Activated naive CD4-positive, alpha-beta T cell treated with anti-CD3 and anti-CD28 coated beads, Interleukin-2, amount 50 U/mL, for 24 hours (primary cell): ENCODE measurements at regions not wholly inside any gene's neighbourhood (a gene's known extent, or its start where the extent isn't known, plus 50 kb on each side); places are given as distances from the start of the nearest gene placed in this dataset.
"Not testable (repeated sequence)": the region's sequence is repeated elsewhere in the genome, so short reads cannot be mapped to it uniquely, and the experiment has no call there.

Experiments used
- H3K27ac Mint-ChIP-seq: one replicate; pipeline ENCODE4 v1.8.0; 2021; ENCODE audit warnings: mild to moderate bottlenecking, mixed read lengths
- H3K27me3 Mint-ChIP-seq: one replicate; pipeline ENCODE4 v1.8.0; 2021; ENCODE audit warnings: mixed read lengths
- H3K36me3 Mint-ChIP-seq: one replicate; pipeline ENCODE4 v1.8.0; 2021; ENCODE audit warnings: mixed read lengths
- H3K4me1 Mint-ChIP-seq: one replicate; pipeline ENCODE4 v1.8.0; 2021; ENCODE audit warnings: mixed read lengths
- H3K4me3 Mint-ChIP-seq: one replicate; pipeline ENCODE4 v1.8.0; 2021; ENCODE audit warnings: mild to moderate bottlenecking, mixed read lengths
- H3K9me3 Mint-ChIP-seq: one replicate; pipeline ENCODE4 v1.8.0; 2021; ENCODE audit warnings: mixed read lengths

DNA sequence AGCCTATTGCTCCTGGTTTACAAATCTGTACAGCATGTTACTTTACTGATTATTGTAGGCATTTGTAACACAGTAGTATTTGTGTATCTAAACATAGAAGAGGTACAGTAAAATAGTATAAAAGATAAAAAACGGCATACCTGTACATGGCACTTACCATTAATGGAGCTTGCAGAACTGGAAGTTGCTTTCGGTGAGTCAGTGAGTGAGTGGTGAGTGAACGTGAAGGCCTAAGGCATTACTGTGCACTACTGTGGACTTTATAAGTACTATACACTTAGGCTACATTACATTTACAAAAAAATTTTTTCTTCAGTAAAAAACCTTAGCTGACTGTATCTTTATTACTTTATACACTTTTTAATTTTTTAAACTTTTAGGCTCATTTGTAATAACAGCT lies 90.9 kb downstream of the RAP2B start:
- H3K27me3 Mint-ChIP-seq = no peaks in the 10 kb centered on the region
- no peak overlapping the region for H3K27ac Mint-ChIP-seq
- no peaks in the 10 kb centered on the region for H3K36me3 Mint-ChIP-seq
- H3K9me3 Mint-ChIP-seq = no peaks in the 10 kb centered on the region
- no peak overlapping the region for H3K4me3 Mint-ChIP-seq
- peaks cover 57% of the 10 kb centered on the region for H3K4me1 Mint-ChIP-seq

DNA sequence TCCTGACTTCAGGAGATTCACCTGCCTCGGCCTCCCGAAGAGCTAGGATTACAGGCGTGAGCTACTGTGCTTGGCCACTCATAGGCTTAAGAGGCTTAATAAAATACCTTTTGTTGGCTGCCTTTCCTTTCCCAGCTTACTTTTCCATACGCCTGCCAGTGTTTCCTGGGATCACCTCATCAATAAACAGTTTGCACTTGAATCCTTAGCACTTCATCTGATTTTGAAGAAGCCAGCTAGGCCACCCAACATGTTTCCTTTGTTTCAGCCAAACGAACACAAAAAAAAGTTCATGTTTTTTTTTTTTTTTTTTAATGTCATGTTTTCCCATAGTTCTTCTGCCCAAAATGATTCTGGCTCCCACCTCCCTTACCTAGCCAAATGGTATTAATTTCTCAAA lies 92.3 kb downstream of the RAP2B start:
- no peaks in the 10 kb centered on the region for H3K9me3 Mint-ChIP-seq
- H3K27me3 Mint-ChIP-seq = no peaks in the 10 kb centered on the region
- H3K27ac Mint-ChIP-seq = no peak overlapping the region
- no peak overlapping the region for H3K4me3 Mint-ChIP-seq
- H3K36me3 Mint-ChIP-seq = no peaks in the 10 kb centered on the region
- peaks cover 51% of the 10 kb centered on the region for H3K4me1 Mint-ChIP-seq

DNA sequence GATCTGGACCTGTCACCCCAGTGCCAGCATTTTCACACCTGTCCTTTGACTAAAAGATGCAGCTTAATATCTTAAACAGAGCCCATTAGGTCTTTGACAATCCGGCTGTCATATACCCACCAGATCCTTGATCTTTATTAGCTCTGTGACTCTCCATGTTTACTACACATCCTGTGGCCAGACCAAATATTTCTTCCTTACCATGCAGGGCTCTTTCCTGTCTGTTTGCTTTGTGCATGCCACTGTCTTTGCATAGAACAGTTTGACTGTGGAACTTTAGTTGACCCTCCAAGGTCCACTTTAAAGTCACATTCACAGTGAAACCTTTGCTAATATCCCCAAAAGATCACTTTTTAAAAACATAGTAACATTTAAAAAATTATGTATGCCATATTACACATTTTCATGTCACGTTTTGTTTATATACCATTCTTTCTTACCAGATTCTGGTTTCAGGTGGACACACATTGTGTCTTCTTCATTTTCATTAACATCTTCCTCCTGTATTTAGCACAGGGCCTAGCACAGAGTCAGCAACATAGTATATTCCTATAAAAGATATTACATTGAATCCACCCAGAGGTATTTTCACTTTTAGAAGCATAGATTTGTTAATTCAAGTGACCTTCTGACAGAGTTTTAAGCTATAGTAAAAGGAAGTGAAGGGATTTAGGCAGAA lies 95.8 kb downstream of the RAP2B start:
- Mint-ChIP-seq H3K27me3 (no peaks in the 10 kb centered on the region), H3K4me1 (peaks cover 37% of the 10 kb centered on the region), H3K4me3 (no peak overlapping the region), H3K27ac (no peak overlapping the region), H3K36me3 (no peaks in the 10 kb centered on the region), H3K9me3 (no peaks in the 10 kb centered on the region)

DNA sequence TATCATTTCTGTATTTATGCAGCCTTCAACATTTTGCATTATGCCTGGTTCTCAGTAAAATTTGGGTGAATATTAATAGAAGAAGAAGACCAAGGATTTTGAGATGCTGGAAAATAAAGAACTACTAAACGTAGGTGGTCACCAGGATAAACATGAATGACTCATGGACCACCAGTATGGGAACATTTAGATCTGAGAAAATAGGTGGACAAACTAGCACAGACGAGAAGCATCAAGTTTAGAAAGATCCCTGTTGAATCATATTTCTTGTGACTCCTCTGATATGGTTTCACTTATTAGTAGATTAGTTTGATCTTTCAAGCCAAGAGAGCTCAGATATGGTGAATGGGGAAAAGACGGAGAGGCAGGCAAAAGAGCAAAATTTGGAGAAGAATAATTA lies 97.9 kb downstream of the RAP2B start:
- Mint-ChIP-seq H3K4me1 (peaks cover 41% of the 10 kb centered on the region), H3K4me3 (no peak overlapping the region), H3K27ac (no peak overlapping the region), H3K27me3 (no peaks in the 10 kb centered on the region), H3K9me3 (peaks cover 5% of the 10 kb centered on the region), H3K36me3 (no peaks in the 10 kb centered on the region)

DNA sequence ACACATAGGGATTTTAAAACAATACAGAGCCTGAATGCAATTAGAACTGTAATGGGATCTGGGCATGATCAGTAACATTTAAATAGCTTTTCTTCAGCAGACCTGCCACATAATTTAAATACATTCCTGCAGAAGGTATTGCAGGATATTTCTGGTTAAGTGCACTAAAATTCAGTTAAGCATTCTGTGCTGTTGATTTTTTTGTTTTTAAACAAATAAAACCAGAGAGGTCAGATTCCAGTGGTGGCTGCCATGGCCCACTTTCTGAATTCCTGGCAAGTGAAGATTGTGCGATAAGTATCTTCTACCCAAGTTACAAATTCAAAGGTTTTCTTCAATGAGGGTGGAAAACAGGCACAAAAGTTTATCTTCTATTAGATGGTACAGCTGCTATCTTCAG lies 98.7 kb downstream of the RAP2B start:
- Mint-ChIP-seq H3K4me1 (peaks cover 41% of the 10 kb centered on the region), H3K36me3 (no peaks in the 10 kb centered on the region), H3K27me3 (no peaks in the 10 kb centered on the region), H3K9me3 (peaks cover 5% of the 10 kb centered on the region), H3K27ac (no peak overlapping the region), H3K4me3 (no peak overlapping the region)

DNA sequence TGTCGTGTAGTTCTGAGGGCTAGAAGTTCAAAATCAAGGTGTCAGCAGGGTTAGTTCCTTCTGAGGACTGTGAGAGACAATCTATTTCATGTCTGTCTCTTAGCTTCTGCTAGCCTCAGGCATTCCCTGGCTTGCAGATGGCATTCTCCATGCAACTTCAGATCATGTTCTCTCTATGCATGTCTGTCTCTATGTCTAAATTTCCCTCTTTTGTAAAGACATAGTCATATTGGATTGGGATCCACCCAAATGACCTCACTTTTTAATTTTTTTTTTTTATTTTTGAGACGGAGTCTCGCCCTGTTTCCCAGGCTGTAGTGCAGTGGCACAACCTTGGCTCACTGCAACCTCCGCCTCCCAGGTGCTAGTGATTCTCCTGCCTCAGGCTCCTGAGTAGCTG lies 104.6 kb downstream of the RAP2B start:
- Mint-ChIP-seq H3K36me3 (no peaks in the 10 kb centered on the region), H3K27me3 (no peaks in the 10 kb centered on the region), H3K4me3 (no peak overlapping the region), H3K27ac (no peak overlapping the region), H3K9me3 (peaks cover 5% of the 10 kb centered on the region), H3K4me1 (peaks cover 18% of the 10 kb centered on the region)

DNA sequence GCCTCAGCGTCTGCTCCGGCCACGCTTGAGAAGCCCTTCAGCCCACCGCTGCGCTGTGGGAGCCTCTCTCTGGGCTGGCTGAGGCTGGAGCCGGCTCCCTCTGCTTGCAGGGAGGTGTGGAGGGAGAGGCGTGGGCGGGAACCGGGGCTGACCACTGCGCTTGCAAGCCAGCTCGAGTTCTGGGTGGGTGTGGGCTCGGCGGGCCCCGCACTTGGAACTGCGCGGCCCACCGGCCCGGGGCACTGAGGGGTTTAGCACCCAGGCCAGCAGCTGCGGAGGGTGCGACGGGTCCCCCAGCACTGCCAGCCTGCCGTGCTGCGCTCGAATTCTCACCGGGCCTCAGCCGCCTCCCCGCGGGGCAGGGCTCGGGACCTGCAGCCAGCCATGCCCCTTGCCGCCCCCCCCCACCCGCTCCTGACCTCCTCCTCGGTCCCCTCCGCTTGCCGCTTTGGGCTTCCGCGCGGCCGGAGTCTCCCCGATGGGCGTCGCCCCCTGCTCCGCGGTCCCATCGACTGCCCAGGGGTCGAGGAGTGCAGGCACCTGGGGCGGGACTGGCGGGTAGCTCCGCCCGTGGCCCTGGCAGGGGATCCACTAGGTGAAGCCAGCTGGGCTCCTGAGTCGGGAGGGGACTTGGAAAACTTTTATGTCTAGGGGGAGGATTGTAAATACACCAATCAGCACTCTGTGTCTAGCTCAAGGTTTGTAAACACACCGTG lies 106.7 kb downstream of the RAP2B start:
- Mint-ChIP-seq H3K27me3 (no peaks in the 10 kb centered on the region), H3K27ac (no peak overlapping the region), H3K4me1 (peaks cover 31% of the 10 kb centered on the region), H3K36me3 (no peaks in the 10 kb centered on the region), H3K9me3 (peaks cover 5% of the 10 kb centered on the region), H3K4me3 (no peak overlapping the region)

DNA sequence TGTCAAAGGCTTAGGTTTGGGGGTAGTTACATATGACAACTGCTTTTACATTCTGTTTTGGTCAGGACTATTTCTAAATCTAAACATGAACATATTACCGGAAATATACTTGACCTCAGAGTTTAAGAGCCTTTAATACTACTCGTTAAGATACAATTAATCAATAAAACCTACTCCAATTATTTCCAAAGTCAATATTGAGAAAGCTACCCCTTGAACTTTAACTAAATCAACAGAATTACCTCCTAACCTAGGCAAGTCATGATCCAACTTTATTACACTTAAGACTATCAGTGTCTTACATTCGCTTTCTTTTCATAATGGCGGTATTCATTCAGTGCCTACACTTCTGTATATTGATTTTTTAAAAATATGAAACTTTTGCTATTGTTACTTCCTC lies 107.7 kb downstream of the RAP2B start:
- Mint-ChIP-seq H3K9me3 (no peaks in the 10 kb centered on the region), H3K27ac (no peak overlapping the region), H3K36me3 (no peaks in the 10 kb centered on the region), H3K4me1 (peaks cover 31% of the 10 kb centered on the region), H3K4me3 (no peak overlapping the region), H3K27me3 (no peaks in the 10 kb centered on the region)

DNA sequence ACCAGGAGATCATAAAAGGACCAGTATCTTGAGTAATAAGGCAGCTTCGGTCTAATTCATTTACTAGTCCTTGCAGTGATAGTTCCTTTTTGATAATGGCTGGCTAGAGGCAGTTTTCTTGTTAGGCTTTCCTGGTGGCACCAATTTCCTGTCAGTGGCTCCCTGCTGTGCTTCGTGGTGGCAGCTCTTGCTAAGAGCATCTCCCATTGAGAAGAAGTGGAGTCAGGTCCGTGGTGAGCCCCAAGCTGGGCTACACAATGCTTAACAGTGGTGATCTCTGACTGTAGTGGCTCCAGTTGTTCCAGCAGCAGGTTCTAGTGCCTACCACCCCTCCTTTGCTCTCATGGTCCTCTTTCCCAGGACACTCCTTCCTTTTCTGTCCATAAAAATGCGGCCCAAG lies 111.2 kb downstream of the RAP2B start:
- Mint-ChIP-seq H3K4me3 (no peak overlapping the region), H3K36me3 (no peaks in the 10 kb centered on the region), H3K9me3 (no peaks in the 10 kb centered on the region), H3K27ac (no peak overlapping the region), H3K4me1 (peaks cover 31% of the 10 kb centered on the region), H3K27me3 (no peaks in the 10 kb centered on the region)

DNA sequence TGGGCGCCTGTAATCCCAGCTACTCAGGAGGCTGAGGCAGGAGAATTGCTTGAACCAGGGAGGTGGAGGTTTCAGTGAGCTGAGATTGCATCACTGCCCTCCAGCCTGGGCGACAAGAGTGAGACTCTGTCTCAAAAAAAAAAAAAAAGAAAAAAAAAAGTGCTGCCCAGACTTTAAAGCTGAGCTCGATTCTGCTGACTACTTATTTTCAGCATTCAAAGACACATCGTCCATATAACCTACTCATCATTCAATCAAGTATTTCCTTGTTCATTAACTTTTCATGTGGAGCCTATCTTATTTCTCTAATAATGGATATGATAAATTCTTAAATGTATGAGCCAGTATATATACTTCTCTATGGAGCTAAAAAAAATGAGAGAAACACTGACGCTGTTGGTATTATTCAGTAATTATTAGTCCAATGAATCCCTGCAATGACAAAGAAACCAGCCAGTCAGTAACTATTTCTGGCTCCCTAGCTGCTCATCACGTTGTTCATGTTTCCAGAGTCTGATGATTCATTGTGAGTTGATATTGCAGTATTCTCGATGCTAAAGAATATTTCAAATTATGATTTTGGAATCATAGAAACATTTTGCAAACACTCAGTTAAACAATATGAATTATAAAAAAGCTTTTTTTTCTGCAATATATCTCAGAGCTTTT lies 111.9 kb downstream of the RAP2B start:
- Mint-ChIP-seq H3K27ac (no peak overlapping the region), H3K9me3 (no peaks in the 10 kb centered on the region), H3K27me3 (no peaks in the 10 kb centered on the region), H3K36me3 (no peaks in the 10 kb centered on the region), H3K4me1 (peaks cover 31% of the 10 kb centered on the region), H3K4me3 (no peak overlapping the region)

DNA sequence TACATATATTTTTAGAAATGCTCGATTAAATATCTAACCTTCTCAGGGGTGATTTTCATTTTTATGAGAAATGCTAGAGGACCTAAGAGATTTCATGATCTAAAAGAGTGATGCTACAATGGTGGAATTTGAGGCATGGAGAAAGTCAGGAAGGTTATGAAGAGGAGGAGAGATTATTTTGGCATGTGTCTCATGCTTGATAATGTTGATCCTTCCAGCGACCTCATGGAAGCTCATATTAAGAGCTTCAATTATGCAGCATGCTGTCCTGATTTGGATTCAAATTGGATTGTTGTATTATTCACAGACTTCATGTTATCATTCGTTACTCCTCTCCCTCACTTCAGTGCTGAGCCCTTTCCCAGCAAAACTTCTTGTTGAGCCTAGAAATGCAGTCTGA lies 112.5 kb downstream of the RAP2B start:
- Mint-ChIP-seq H3K27ac (no peak overlapping the region), H3K9me3 (no peaks in the 10 kb centered on the region), H3K4me1 (peaks cover 31% of the 10 kb centered on the region), H3K36me3 (no peaks in the 10 kb centered on the region), H3K27me3 (no peaks in the 10 kb centered on the region), H3K4me3 (no peak overlapping the region)

DNA sequence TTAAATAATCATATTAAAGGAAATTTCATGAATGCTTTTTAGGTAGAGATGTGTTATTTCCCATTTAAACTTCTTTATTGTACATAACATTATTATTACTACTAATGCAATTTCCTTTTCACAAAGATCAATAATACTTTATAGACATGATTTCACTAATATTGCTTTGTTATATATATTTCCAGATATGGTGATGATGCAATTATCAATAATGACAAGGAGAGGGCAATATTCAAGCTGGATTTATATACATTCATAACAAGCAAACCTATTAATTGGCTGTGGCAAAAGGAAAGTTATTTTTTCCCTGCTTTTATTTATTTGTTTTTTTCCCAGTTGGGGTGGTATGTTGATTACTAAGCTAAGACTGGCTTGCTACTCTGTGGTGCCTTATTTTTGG lies 113.5 kb downstream of the RAP2B start:
- H3K27ac Mint-ChIP-seq = peak overlapping the region; percentile 33

DNA sequence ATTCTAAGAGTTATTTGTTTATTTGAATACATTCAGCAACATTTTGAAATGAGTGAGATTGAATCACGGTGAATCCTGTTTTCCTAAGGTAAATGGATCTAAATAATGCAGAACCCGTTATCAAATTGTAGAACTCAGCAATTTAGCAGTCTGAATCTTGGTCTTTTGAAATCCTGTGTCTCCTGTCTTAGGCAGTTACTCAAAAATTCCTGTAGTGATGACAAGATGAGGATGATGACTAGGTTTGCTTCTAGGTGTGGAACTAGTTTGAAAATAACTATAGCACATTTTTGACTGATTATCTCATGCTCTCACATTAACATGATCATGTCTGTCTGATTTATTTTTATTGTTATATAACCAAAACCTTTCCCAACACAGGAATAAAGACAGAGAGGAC lies 115.0 kb downstream of the RAP2B start:
- Mint-ChIP-seq H3K9me3 (no peaks in the 10 kb centered on the region), H3K4me3 (no peak overlapping the region), H3K36me3 (no peaks in the 10 kb centered on the region), H3K27me3 (no peaks in the 10 kb centered on the region), H3K4me1 (peaks cover 16% of the 10 kb centered on the region), H3K27ac (no peak overlapping the region)

More for the DNA sequence above, 113.5 kb downstream of the RAP2B start:
- no peaks in the 10 kb centered on the region for H3K9me3 Mint-ChIP-seq
- peaks cover 27% of the 10 kb centered on the region for H3K4me1 Mint-ChIP-seq
- no peaks in the 10 kb centered on the region for H3K36me3 Mint-ChIP-seq
- no peaks in the 10 kb centered on the region for H3K27me3 Mint-ChIP-seq
- no peak overlapping the region for H3K4me3 Mint-ChIP-seq

DNA sequence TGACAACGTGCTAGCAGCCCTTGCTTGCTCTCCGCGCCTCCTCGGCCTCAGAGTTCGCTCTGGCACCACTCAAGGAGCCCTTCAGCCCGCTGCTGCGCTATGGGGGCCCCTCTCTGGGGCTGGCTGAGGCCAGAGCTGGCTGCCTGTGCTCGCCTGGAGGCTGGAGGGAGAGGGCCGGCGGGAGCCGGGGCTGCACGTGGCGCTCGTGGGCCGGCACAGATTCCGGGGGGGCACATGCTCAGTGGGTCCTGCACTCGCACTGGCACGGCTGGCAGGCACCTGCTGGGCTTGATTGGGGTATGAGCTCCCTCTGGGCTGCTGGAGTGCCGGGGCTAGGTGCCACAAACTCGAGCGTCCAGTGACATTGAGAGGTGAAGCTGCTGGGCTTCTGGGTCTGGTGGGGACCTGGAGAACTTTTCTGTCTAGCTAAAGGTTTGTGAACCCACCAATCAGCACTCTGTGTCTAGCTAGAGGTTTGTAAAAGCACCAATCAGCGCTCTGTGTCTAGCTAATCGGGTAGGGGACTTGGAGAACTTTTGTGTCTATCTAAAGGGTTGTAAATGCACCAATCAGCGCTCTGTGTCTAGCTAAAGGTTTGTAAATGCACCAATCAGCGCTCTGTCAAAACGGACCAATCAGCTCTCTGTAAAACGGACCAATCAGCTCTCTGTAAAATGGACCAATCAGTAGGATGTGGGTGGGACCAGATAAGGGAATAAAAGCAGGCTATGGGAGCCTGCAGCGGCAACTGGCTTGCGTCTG lies 119.4 kb downstream of the RAP2B start:
- H3K4me3 Mint-ChIP-seq, H3K27me3 Mint-ChIP-seq: not testable (repeated sequence)
- peaks cover 26% of the 10 kb centered on the region for H3K4me1 Mint-ChIP-seq

DNA sequence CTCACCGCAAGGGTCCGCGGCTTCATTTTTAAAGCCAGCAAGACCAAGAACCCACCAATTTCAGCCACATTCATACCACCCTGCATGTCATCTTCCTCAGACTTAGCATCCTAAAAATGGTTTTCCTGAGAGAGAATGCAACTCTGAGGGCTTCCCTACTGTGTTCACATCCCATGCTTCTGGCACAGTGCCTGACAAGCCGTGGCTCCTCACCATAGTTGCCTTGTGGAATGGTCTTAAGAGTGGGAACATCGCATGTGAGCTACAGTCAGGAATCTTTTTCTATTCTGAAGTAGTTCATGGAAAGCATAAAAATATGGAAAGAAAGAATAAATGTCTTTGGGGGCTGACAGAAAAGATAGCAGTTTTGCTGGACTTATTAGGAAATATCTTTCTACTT lies 120.3 kb downstream of the RAP2B start:
- no peak overlapping the region for H3K4me3 Mint-ChIP-seq
- no peaks in the 10 kb centered on the region for H3K36me3 Mint-ChIP-seq
- H3K27me3 Mint-ChIP-seq = no peaks in the 10 kb centered on the region
- peaks cover 31% of the 10 kb centered on the region for H3K4me1 Mint-ChIP-seq
- no peak overlapping the region for H3K27ac Mint-ChIP-seq
- H3K9me3 Mint-ChIP-seq = no peaks in the 10 kb centered on the region

More for the DNA sequence above, 119.4 kb downstream of the RAP2B start:
- H3K27ac Mint-ChIP-seq, H3K36me3 Mint-ChIP-seq, H3K9me3 Mint-ChIP-seq: not testable (repeated sequence)
